Tibial nerve (tissue), 4 donors: ENCODE measurements at regions not wholly inside any gene's neighbourhood (a gene's known extent, or its start where the extent isn't known, plus 50 kb on each side); places are given as distances from the start of the nearest gene placed in this dataset.

Experiments used
- CTCF ChIP-seq, 5 experiments: fragments of 200-600 bp in 3 of 5; fragments of 450-650 bp in 2 of 5; sonication (generic) in 3 of 5; IDR thresholded peaks; one replicate each; pipeline ENCODE4 v1.5.1; 2016 to 2019; ENCODE audit warnings: antibody characterized with exemption in 5 of 5, mild to moderate bottlenecking in 3 of 5, moderate library complexity in 2 of 5
- EP300 ChIP-seq, 2 donors: sonication (generic); formaldehyde crosslinking; IDR thresholded peaks; one replicate each; pipeline ENCODE4 v1.6.1; 2017; ENCODE audit warnings: antibody characterized with exemption in 2 of 2, mild to moderate bottlenecking in 1 of 2

DNA sequence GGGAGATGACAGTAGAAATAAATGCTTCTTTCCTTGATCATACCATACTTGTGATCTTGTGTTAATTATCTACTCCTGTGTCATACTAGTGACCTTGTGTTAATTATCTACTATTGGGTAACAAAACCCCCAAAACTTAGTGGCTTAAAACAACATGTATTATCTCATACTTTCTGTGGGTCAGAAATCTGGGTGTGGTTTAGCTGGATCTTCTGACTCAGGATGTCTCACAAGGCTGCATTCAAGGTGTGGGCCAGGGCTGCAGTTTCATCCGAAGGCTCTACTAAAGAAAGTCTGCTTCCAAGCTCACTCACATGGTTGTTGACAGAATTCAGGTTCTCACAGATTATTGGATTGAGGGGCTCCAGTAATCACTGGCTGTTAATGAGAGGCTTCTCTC lies 70.3 kb upstream of the NDP start:
- TF ChIP-seq CTCF (IDR thresholded peaks at IDR 0.05) (no peak), EP300 (IDR thresholded peaks at IDR 0.05) (no peak)
